SIG-M5 treated with dmso at 0.1 percent for 504 hours (cell line): ENCODE measurements at regions not wholly inside any gene's neighbourhood (a gene's known extent, or its start where the extent isn't known, plus 50 kb on each side); places are given as distances from the start of the nearest gene placed in this dataset.
"Not testable (repeated sequence)": the region's sequence is repeated elsewhere in the genome, so short reads cannot be mapped to it uniquely, and the experiment has no call there.

Source experiments
- DNase-seq: peaks from one replicate; lab custom pipeline; 2025; ENCODE audit not compliant: unreplicated experiment; lab: John Stamatoyannopoulos, UW

GRCh38 chrX:117689956-117690355, 426.7 kb downstream of the KLHL13 start:
- DNase-seq: no peak

- DNase-seq: no peak
These were observed 436.3 kb downstream of the KLHL13 start for GRCh38 chrX:117680286-117680685.

- no peak for DNase-seq
These were observed 463.2 kb downstream of the KLHL13 start for GRCh38 chrX:117653396-117653795.

- DNase-seq: no peak
These were observed 471.0 kb downstream of the KLHL13 start for GRCh38 chrX:117645639-117646038.

GRCh38 chrX:117641913-117642656, 474.5 kb downstream of the KLHL13 start:
- DNase-seq: no peak

GRCh38 chrX:117636826-117637225, 479.8 kb downstream of the KLHL13 start:
- no peak for DNase-seq

GRCh38 chrX:117633277-117633676, 483.3 kb downstream of the KLHL13 start:
- DNase-seq: no peak

GRCh38 chrX:117628381-117628780, 488.2 kb downstream of the KLHL13 start:
- DNase-seq: no peak

- DNase-seq: no peak
These were observed 505.8 kb downstream of the KLHL13 start for GRCh38 chrX:117610806-117611205.

- no peak for DNase-seq
These were observed 506.6 kb downstream of the KLHL13 start for GRCh38 chrX:117610049-117610448.

- no peak for DNase-seq
These were observed 509.0 kb downstream of the KLHL13 start for GRCh38 chrX:117607561-117607960.

- not testable (repeated sequence) for DNase-seq
These were observed 510.5 kb downstream of the KLHL13 start for GRCh38 chrX:117606101-117606500.

- no peak for DNase-seq
These were observed 546.5 kb downstream of the KLHL13 start for GRCh38 chrX:117570160-117570559.

GRCh38 chrX:117568238-117568637, 548.4 kb downstream of the KLHL13 start:
- DNase-seq: no peak

GRCh38 chrX:117543885-117544284, 572.7 kb downstream of the KLHL13 start:
- DNase-seq: no peak

- DNase-seq: no peak
These were observed 577.6 kb downstream of the KLHL13 start for GRCh38 chrX:117539090-117539418.

GRCh38 chrX:117538178-117539089, 578.2 kb downstream of the KLHL13 start:
- DNase-seq: no peak

- DNase-seq: no peak
These were observed 584.3 kb downstream of the KLHL13 start for GRCh38 chrX:117532339-117532738.

- DNase-seq: no peak
These were observed 593.6 kb downstream of the KLHL13 start for GRCh38 chrX:117522725-117523700.

- DNase-seq: no peak
These were observed 598.6 kb downstream of the KLHL13 start for GRCh38 chrX:117517994-117518393.

GRCh38 chrX:117511379-117511778, 605.2 kb downstream of the KLHL13 start:
- no peak for DNase-seq
